Type B pancreatic cell (in vitro differentiated cells): ENCODE measurements at regions not wholly inside any gene's neighbourhood (a gene's known extent, or its start where the extent isn't known, plus 50 kb on each side); places are given as distances from the start of the nearest gene placed in this dataset.

Source experiments
- DNase-seq: peaks from one replicate; pipeline ENCODE4 v3.0.0; 2021; ENCODE audit warnings: mixed read lengths; ENCODE audit not compliant: unreplicated experiment; ENCODE audit errors: extremely low spot score
- H3K27ac Mint-ChIP-seq: 2 replicates; pipeline ENCODE4 v1.8.0; 2021; ENCODE audit warnings: mild to moderate bottlenecking, mixed read lengths
- H3K27me3 Mint-ChIP-seq: 2 replicates; pipeline ENCODE4 v1.8.0; 2021; ENCODE audit warnings: mixed read lengths
- H3K36me3 Mint-ChIP-seq: 2 replicates; pipeline ENCODE4 v1.8.0; 2021; ENCODE audit warnings: mixed read lengths
- H3K4me1 Mint-ChIP-seq: one replicate; pipeline ENCODE4 v1.8.0; 2021; ENCODE audit warnings: mixed read lengths; ENCODE audit not compliant: unreplicated experiment
- H3K4me3 Mint-ChIP-seq: 2 replicates; pipeline ENCODE4 v1.8.0; 2021; ENCODE audit warnings: mild to moderate bottlenecking, mixed read lengths
- H3K9me3 Mint-ChIP-seq: 2 replicates; pipeline ENCODE4 v1.8.0; 2021; ENCODE audit warnings: mixed read lengths
- TF ChIP-seq, protein P1 (sequence below): fragments of 200-600 bp; sonication (generic); conservative IDR thresholded peaks from 2 replicates; pipeline ENCODE4 v1.5.0; 2021; ENCODE audit warnings: antibody characterized with exemption, mild to moderate bottlenecking

DNA sequence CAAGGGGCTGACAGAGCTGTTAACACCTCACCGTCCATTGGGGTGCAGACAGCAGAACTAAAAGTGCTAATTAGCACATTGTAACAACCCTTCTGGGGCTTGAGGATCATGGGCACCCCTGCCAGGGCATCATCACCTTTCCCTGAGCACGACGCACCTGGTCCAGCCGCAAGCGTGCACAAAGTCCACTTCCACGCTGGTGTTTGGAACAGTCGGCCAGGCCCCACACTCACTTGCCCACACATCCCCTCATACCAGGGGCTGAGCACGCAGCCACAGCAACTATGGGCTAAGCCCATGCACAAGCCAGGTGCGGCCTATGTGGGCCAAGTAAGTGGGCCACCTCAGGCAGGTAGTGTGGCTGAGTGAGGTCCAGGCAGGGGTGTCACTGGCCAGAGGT, 148.7 kb downstream of the CCDC59 start:
- no peaks in the 10 kb centered on the region for H3K9me3 Mint-ChIP-seq
- DNase-seq: no peak
- no peaks in the 10 kb centered on the region for H3K27me3 Mint-ChIP-seq
- TF ChIP-seq, protein P1, sequence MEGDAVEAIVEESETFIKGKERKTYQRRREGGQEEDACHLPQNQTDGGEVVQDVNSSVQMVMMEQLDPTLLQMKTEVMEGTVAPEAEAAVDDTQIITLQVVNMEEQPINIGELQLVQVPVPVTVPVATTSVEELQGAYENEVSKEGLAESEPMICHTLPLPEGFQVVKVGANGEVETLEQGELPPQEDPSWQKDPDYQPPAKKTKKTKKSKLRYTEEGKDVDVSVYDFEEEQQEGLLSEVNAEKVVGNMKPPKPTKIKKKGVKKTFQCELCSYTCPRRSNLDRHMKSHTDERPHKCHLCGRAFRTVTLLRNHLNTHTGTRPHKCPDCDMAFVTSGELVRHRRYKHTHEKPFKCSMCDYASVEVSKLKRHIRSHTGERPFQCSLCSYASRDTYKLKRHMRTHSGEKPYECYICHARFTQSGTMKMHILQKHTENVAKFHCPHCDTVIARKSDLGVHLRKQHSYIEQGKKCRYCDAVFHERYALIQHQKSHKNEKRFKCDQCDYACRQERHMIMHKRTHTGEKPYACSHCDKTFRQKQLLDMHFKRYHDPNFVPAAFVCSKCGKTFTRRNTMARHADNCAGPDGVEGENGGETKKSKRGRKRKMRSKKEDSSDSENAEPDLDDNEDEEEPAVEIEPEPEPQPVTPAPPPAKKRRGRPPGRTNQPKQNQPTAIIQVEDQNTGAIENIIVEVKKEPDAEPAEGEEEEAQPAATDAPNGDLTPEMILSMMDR: no peak
- no peaks in the 10 kb centered on the region for H3K36me3 Mint-ChIP-seq
- H3K4me3 Mint-ChIP-seq: no peak overlapping the region
- H3K27ac Mint-ChIP-seq: no peak overlapping the region
- H3K4me1 Mint-ChIP-seq: no peaks in the 10 kb centered on the region

- DNase-seq: no peak
- no peaks in the 10 kb centered on the region for H3K4me1 Mint-ChIP-seq
- H3K27me3 Mint-ChIP-seq: no peaks in the 10 kb centered on the region
- TF ChIP-seq, protein P1: no peak
- no peak overlapping the region for H3K4me3 Mint-ChIP-seq
- H3K27ac Mint-ChIP-seq: no peak overlapping the region
- no peaks in the 10 kb centered on the region for H3K36me3 Mint-ChIP-seq
- no peaks in the 10 kb centered on the region for H3K9me3 Mint-ChIP-seq
These were observed 150.6 kb downstream of the CCDC59 start for GRCh38 chr12:82207556-82207955.

- DNase-seq: no peak
- no peak overlapping the region for H3K27ac Mint-ChIP-seq
- TF ChIP-seq, protein P1: no peak
- H3K27me3 Mint-ChIP-seq: no peaks in the 10 kb centered on the region
- no peak overlapping the region for H3K4me3 Mint-ChIP-seq
- no peaks in the 10 kb centered on the region for H3K36me3 Mint-ChIP-seq
- H3K4me1 Mint-ChIP-seq: no peaks in the 10 kb centered on the region
- no peaks in the 10 kb centered on the region for H3K9me3 Mint-ChIP-seq
These were observed 155.1 kb downstream of the CCDC59 start for GRCh38 chr12:82203086-82203485.

- Mint-ChIP-seq H3K9me3 (no peaks in the 10 kb centered on the region), H3K27ac (no peak overlapping the region), H3K4me3 (no peak overlapping the region), H3K36me3 (no peaks in the 10 kb centered on the region), H3K4me1 (no peaks in the 10 kb centered on the region), H3K27me3 (no peaks in the 10 kb centered on the region)
- TF ChIP-seq, protein P1: no peak
- no peak for DNase-seq
These were observed 170.6 kb downstream of the CCDC59 start for GRCh38 chr12:82187595-82187994.

- H3K9me3 Mint-ChIP-seq: no peaks in the 10 kb centered on the region
- DNase-seq: no peak
- H3K4me3 Mint-ChIP-seq: no peak overlapping the region
- H3K4me1 Mint-ChIP-seq: no peaks in the 10 kb centered on the region
- TF ChIP-seq, protein P1: no peak
- no peaks in the 10 kb centered on the region for H3K27me3 Mint-ChIP-seq
- H3K27ac Mint-ChIP-seq: no peak overlapping the region
- no peaks in the 10 kb centered on the region for H3K36me3 Mint-ChIP-seq
These were observed 171.2 kb downstream of the CCDC59 start for GRCh38 chr12:82187011-82187410.

DNA sequence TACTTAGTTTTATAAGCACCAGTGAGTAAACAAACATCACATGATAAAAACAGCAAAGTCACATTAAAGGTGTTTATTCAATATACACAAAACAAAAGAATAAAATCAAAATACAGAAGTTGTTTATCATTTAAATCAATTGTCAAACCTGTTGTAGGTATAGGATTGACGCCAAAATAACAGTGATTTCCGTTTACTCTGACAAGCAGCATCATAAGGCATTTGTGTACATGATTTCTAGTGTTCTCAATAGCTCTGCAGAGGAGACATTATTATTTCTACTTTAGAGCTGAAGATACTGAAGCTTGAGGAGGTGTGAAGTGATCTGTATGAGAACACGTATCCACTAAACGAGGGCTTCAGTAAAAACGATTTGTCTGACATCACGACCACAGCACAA, 171.9 kb downstream of the CCDC59 start:
- H3K4me1 Mint-ChIP-seq: no peaks in the 10 kb centered on the region

More for the DNA sequence above, 171.9 kb downstream of the CCDC59 start:
- H3K27ac Mint-ChIP-seq: no peak overlapping the region
- H3K9me3 Mint-ChIP-seq: no peaks in the 10 kb centered on the region
- no peaks in the 10 kb centered on the region for H3K36me3 Mint-ChIP-seq
- TF ChIP-seq, protein P1: no peak
- H3K27me3 Mint-ChIP-seq: no peaks in the 10 kb centered on the region
- no peak for DNase-seq
- no peak overlapping the region for H3K4me3 Mint-ChIP-seq
